ENCODE measurements at regions not wholly inside any gene's neighbourhood (a gene's known extent, or its start where the extent isn't known, plus 50 kb on each side); places are given as distances from the start of the nearest gene placed in this dataset.
A peak's percentile ranks its signal among the peaks of the same experiment; 100 is the strongest.
"Not testable (repeated sequence)": the region's sequence is repeated elsewhere in the genome, so short reads cannot be mapped to it uniquely, and the experiment has no call there.

DNA sequence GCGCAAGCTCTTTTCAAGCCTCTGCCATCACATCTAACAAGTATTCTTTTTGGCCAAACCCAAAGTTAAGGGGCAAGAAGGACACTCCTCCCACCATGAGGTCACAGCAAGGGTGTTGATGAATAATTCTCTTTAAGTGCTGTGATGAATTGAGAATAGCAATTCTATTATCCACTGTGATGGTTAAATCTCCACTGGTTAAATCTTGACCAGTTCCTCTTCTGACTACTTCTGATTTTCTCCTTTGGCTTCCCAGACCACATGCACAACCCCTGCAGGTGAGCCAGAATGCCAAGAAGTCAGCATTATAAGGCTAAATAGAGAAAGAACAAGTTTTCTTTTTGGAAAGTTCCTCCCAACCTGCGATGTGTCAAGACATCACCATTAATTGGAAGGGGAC lies 90.6 kb upstream of the BCL2L14 start:
- no peak for DNase-seq

DNA sequence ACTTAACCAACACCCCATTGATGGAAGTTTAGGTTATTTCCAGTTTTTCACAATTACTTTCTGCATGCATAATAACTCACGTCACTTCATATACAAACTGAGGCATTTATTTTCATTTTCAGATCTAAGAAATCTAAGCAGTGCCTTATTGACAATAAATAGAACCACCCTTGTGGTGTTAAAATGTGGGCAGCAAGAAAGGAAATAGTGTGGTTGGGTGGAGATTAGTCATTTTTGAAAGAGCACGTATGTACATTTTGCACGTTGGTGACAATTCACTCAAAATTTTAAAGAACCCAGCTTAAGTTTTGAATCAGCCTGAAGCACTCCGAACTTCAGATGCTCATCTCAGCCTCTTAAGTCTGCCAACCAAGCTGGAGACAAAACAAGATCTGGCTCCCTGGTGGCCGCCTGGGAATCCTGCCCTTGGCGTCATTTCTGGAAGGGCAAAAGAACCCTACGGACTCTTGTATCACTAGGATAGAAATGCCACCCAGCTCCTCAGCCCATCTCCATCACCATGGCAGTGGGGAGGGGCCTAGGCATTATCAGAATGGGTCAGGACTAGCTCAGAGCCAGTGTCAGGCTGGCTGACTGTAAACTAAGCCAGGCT lies 89.5 kb upstream of the BCL2L14 start:
- peak; percentile 45 for DNase-seq

DNA sequence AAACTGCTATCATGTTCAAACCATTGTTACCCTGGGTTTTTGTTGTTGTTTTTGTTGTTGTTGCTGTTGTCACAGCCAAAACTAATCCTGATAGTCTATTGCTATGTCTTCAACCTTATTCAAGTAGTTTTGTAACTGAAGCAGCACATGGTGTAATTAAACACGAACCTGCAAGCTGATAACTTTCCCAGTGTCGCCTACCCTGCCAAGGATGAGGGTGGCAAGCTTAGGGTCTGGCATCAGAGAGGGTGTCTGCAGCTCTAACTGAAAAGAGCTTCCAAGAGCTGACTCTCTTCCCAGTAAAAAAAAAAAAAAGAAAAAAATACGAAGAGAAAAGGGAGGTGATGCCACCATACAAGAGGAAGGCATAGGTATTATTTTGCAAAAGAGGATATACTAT lies 86.3 kb upstream of the BCL2L14 start:
- DNase-seq, result no peak

DNA sequence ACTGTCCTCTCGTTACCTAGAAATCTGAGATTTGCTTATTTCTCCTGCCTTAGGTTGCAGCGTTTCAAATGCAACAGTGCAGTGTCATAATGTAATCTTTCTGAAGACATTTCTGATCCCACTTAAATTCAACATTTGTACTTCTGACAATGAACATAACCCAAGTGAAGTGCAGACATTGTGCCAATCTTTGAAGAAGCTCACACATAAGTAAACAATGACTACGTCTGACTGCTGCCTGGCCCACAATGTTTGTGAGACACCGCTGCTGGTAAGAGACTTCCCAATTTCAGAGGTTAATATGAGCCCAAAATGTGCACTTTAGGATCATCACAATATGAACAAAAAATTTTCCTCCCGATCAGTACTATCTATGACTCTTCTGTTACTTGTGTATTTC lies 84.6 kb upstream of the BCL2L14 start:
- no peak for DNase-seq

DNA sequence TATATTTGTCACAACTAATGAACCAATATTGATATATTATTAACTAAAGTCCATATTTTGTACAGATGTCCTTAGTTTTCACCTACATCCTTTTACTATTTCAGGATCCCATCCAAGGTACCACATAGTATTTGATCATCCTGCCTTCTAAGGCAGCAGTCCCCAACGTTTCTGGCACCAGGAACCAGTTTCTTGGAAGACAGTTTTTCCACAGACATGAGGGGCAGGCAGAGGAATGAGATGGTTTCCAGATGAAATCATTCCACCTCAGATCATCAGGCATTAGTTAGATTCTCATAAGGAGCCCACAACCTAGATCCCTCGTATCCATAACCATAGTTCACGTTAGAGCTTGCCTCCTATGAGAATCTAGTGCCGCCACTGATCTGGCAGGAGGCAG lies 82.8 kb upstream of the BCL2L14 start:
- no peak for DNase-seq

DNA sequence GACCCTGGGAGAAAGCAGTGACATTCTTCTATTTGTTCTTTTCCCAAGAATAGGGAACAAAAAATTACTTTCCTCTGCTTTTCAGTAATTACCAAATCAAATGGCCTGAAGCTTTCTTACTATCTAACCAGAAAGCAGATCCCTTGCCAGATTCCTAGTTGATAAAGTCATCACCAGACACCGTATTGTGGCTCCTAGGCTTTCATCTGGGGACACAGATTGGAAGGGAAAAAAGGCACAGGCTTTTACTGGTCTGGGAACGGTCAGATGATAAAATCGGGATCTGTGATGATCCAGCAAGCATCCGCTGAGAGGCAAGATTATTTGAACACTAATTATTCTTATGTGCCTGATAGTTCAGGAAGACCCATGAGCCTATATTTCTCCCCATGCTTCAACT lies 79.1 kb upstream of the BCL2L14 start:
- DNase-seq, result no peak

DNA sequence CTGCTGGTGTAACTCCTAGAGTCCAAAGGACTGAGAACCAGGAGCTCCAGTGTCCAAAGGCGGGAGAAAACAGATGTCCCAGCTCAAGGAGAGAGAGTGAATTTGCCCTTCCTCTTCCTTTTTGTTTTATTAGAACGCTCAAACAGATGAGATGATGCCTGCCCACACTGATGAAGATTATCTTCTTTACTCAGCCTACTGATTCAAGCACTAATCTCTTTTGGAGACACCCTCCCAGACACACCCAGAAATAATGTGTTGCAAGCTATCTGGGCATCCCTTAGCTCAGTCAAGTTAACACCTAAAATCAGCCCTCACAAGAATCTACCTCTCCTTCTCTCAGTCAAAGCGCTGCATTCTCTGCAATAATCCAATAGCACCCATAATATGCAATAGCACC lies 78.2 kb upstream of the BCL2L14 start:
- no peak for DNase-seq

DNA sequence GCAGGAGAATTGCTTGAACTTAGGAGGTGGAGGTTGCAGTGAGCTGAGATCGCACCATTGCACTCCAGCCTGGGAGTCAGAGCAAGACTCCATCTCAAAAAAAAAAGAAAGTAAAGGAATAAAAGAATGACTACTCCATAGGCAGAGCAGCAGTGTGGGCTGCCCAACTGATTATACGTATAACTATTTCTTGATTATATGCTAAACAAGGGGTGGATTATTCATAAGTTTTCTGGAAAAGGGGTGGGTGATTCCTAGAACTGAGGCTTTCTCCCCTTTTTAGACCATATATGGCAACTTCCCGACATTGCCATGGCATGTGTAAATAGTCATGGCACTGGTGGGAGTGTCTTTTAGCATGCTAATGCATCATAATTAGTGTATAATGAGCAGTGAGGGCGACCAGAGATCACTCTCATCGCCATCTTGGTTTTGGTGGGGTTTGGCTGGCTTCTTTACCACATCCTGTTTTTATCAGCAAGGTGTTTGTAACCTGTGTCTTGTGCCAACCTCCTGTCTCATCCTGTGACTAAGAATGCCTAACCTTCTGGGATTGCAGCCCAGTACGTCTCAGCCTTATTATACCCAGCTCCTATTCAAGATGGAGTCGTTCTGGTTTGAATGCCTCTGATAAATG lies 72.3 kb upstream of the BCL2L14 start:
- DNase-seq, result peak; percentile 57

DNA sequence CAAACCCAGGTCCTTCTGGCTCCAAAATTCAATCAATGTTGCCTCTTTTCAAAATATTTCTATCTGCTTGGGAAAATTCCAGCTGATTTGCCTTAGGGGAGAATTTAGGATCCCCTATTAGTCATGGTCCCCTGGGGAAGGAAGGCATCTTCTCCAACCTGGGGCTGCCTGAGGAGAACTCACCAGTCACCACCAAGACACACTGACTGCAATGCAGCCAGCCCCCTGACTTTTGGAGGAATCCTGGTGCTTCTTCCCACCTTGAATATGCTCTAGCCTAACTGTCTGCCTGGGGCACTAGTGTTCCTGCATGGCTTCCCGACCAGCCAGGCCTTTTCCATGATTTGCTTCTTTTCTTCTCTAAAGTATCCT lies 71.8 kb upstream of the BCL2L14 start:
- no peak for DNase-seq

DNA sequence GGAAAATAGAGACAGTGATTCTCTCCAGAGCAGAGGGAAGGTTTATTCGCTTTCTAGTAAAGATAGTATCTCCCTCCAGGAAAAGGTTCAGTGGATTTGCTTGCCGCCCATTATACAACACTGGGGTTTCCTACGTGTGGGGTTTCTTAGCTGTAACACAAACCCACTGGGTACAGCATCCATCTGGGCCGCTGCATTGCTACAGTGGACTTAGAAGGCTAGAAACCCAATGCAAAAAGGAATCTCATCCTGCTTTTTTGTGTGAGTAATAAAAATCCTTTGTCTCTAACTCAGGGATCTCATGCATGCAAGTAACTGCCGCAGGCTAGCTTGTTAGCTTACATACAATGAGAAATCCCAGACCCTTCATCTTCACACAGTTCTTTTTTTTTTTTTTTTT lies 67.1 kb upstream of the BCL2L14 start:
- DNase-seq, result no peak

DNA sequence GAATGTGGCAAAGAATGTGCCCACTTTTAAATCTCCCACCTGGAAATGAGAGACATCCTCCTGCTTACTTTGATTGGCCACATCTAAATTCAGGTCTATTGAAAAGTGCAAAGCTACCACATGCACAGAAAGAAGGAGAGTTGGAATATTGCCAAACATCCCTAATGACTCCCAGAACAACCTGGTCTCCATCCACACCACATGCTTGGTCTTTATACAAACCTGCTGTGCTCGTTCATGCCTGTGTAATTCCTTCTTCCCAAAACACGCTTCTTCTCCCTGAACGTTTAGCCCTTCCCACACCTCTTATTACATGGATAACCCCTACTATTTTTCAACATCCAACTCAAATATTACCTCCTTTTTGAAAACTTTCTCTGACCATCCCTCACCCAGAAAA lies 66.2 kb upstream of the BCL2L14 start:
- DNase-seq, result no peak

DNA sequence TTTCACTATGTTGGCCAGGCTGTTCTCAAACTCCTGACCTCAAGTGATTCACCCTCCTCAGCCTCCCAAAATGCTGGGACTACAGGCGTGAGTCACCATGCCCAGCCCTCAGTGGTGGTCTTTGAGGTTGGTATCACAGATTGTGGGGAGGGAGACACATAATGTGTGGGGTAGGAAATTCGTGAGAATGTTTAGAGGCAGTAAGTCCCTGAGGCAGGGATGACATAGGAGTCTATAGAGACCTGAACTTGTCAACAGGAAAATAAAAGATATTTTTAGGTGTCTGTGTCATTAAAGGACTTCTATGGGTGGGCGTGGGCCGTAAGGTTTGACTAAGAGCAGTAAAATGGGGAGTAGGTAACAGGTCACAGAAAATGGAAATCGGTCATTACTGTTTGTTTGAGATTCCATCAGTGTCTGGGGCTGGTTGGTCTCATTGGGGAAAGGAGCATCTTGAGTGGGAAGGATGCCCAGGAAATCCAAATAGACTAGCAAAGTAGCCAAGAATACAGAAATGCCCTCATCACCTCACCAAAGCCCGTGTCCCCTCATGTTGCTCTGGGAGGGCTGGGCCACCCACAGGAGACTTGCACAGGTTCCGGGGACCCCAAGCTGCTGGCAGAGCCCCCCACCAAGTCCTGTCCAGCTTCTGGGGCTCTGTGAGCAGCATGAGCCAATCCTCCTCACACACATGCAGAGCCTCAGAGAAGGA lies 63.6 kb upstream of the BCL2L14 start:
- DNase-seq, result peak; percentile 47

DNA sequence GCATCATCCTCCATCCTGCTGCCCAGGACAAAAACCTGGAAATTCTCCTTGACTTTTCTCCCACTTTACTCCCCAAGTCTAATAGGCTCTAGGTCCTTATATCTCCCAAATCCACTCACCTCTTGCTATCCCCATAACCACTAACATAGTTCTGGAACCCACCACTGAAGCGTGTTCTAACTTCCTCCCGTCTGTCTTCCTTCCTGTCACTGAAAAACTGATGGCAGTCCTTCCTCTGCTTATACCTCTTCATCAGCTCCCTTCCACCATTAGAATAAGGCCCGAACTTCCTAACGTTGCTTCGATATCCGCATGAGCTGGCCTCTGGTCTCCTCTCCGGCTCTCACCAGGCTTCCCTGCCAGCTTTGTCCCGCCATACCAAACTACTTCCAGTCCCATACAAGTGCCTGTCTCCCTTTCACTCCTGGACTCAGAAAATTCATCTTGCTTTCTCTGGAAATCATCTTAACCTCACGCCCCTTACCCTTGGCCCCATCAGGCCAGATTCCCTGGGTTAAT lies 63.0 kb upstream of the BCL2L14 start:
- no peak for DNase-seq

DNA sequence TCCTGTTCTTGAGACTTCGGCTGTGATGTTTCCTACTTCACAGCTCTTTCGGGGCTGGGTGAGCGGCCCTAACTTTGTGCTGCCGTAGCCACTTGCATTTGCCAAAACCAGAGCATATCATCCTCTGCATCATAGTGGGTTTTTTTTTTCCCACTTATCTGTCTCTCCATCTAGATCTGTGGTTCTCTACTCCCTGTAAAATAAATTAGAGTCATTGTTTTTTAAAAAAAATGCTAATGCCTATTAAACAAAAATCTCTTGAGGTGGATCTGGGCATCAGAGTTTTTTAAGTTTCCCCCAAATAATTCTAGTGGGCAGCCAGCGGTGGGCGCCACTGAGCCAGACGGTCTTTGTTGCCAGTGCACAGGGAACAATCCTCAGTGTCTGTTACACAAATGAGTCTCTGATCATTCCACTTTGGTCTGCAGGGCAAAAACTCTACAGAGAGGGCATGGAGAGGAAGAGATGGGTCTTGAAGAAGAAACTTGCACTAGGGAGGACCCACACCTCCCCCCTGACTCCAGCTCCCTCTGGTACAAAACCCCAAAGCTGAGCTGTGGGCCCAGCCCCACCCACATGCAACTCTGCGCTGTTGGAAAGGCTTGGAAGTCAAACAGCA lies 62.4 kb upstream of the BCL2L14 start:
- DNase-seq, result no peak

DNA sequence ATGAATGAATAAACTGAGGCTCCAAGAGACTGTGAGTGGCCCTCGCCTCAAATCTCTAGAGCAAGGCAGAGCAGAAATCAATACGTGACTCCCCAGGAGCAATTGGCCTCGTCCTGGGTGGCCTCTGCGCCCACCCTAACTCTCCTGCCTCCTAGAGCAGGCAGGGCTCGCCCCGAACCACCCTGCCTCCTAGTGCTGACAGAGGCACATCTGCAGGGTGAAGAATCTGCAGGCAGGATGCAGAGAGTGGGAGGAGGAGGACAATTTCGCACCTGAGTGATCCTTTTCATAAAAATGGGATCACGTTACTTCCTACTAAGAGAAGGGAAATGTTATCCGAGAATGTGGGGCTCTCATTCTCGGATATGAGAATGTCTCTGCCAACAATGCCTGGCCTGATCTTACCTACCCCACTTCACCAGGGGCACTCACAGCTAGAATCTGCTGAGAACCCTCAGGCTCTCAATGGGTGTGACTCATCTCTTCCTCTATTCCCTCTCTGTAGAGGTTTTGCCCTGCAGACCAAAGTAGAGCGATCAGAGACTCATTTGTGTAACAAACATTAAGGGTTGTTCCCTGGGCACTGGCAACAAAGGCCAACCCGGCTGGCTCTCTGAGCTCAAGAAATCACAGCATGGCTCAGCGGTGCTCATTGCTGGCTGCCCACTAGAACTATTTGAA lies 61.7 kb upstream of the BCL2L14 start:
- DNase-seq, result peak; percentile 48

DNA sequence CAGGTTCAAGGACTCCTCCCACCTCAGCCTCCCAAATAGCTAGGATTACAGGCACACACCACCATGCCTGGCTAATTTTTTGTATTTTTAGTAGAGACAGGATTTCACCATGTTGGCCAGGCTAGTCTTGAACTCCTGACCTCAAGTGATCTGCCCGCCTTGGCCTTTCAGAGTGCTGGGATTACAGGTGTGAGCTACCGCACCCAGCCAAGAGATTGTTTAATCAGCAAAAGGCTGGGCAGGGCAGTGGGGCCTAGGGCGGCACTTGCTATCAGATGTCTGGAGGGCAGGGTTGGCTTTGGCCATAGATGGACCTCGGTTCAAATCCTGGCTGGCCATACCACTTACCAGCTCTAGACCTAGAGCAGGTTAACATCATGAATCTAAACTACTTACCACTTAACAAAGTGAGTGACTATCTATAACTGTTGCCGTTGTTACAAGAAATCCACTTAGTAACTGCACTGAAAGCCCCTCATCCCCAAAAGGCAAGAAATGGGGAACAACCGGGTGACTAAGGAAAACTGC lies 60.9 kb upstream of the BCL2L14 start:
- DNase-seq, result not testable (repeated sequence)

DNA sequence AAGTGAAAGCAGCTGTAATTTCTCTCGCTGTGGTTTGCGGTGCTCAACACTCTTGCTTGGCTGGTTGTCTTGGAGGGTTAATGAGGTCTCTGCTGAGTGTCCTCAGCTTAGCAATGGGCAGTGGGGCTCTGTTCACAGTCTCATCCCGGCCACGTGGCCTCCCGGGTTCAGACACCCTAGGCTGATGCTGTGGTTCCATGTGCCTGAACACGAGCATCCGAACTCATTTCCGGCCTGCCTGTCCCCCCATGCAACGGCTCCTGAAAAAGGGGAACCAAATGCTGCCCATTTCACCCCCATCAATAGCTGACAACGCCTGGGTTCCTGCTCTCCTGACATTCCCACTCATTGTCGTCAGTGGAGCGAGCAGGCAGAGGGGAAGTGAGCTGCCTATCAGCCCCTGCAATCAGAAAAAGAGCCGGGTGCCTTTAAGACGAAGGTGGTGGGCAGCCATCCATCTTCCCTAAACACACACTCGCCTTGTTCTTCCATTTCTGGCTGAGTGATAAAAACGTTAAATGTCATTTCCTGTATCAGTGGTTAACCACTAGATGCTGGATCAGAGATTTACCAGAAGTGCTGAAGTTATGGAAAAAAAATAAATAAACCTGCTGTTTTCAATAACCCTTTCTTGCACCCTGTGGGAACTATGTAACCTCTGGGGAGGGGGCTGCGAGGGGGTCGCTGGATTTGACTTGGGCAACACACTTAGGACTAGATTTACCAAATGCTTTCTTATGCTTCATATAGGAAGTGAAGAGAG lies 60.3 kb upstream of the BCL2L14 start:
- peak; percentile 24 for DNase-seq

DNA sequence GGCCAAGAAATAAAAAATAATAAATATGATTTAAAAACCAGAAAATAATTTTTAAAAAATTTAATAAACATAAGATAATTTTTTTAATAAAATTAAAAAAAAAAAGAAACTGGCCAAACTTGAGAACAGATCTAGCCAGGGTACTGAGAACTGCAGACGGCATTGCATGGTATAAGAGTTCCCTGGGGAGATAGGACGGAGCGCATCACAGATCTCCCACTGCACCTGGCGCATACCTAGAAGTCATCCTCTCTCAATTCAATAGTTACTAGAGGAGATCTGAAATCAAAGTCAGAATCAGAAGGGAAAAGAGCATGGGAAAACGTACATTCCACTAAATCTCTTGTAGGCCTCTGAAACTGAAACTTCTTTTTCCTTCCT lies 58.9 kb upstream of the BCL2L14 start:
- no peak for DNase-seq

DNA sequence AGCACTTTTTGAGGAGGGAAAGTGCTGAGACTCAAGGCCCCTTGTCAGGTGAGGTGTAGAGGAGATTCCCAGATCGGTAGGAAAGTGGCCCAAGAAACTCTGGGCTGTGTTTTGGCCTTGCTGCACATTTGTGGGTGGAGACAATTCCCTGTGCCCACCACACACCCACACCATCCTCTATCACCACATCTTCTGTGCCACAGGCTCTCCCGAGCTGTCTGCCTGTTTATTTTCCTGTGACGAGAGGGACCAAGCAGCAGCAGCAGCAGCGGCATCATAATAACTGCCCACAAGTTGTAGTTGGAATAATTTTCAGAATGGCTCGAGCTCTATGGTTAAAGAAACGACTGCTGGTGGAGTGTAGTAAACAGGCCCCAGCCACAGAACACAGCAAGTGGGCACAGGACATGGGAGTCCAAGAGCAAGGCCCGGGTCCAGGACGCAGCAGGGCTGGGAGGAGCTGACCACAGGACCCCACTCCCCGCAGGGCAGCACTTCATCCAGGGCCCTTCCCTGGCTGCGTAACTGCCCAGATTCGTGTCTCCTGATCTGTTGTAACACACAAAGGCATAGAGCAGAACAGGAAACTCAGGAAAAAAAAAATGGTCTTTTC lies 55.6 kb upstream of the BCL2L14 start:
- DNase-seq, result no peak

DNA sequence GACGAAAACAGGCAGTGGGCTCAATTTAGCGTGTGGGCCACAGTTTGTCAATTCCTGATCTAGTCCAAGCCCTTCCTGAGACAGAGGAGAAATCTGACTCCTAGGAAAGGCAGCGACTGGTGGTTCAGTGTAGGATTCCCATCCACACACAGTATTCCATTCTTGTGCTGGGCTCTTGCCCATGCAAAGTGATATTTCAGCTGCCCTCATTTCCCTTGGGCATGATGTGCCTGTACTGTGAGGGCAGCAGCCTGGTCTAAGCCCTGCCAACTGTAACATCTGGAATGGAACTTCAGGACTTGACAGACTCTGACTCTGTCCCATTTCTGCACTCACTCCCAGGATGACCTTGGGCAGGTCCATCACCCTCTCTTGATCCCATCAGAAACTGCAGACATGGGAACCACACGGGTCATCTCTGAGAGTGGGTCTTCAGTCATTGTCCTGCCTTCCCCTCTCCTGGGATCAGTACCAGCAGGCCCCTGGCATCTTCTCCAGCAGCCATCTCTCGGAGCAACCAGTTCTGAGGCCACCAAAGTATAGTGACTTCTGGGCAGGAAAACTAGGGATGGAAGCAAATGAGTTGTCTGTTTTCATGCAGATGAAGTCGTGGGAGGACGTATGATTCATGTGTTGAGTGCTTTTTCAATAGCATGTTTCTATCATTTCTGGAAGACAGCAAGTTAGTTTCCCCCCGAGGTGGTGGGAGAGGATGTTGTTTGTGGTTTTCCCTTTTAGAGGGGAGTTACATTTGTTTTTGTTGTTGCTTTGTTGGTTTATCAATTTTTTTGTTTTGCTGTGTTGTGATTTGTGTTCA lies 54.2 kb upstream of the BCL2L14 start:
- no peak for DNase-seq

DNA sequence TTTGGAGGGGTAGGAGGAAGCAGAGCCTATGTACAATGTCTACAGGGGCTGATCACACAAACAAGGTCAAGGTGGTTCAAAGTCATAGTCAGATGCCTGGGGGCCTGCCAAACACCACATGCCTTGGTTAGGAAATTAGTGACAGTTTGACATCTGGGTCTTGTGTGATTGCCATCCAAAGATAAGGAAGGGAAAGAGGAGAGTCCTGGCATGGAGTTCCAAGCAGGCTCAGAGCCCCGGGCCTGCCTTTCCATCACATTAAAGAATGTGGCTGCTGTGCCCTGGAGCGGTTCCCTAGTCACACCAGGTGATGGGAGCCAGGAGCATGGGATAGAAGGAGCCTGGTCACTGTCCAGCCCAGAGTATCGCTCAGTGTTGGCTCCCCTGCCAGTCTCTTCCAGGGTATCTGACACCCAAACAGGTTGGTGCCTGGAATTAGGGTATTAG lies 53.6 kb upstream of the BCL2L14 start:
- DNase-seq, result no peak
